GM23248 (cell line): ENCODE measurements at regions not wholly inside any gene's neighbourhood (a gene's known extent, or its start where the extent isn't known, plus 50 kb on each side); places are given as distances from the start of the nearest gene placed in this dataset.

Experiments used
- EZH2 ChIP-seq: fragments of 200-600 bp; sonication (generic); IDR thresholded peaks from 2 replicates; pipeline ENCODE4 v1.6.1; 2018; ENCODE audit warnings: antibody characterized with exemption, mild to moderate bottlenecking; ENCODE audit not compliant: insufficient read depth, poor library complexity, severe bottlenecking
- EZH2phosphoT487 ChIP-seq: fragments of 200-600 bp; sonication (generic); IDR thresholded peaks from 2 replicates; pipeline ENCODE4 v1.6.1; 2018; ENCODE audit warnings: antibody characterized with exemption, moderate library complexity, mild to moderate bottlenecking, low read depth; ENCODE audit not compliant: insufficient read depth

- TF ChIP-seq EZH2 (no peak), EZH2phosphoT487 (no peak)
Observed at GRCh38 chr5:107025712-107026497, 644.8 kb downstream of the EFNA5 start.
